ENCODE measurements at regions not wholly inside any gene's neighbourhood (a gene's known extent, or its start where the extent isn't known, plus 50 kb on each side); places are given as distances from the start of the nearest gene placed in this dataset.

DNA sequence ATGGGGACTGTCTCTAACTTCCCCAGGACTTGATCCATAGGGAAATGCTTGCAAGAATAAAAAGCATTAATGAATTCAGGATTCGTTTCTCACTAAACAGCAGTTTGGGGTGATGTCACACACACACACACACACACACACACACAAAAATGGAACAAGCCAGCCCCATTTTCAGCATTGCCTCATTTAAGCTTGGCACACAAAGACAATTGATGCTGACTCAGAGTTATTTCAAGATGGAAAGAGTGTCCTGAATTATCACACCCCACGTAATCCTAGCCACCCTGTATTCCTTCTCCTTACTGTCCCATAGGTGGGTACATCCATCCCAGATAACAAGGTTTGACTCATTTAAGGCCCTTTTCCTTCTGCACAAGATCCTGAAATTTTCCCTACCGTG is 345.1 kb upstream of the HS3ST1 start:
- no peak for DNase-seq (ENCODE audit: low read depth in 3 of 3)

DNA sequence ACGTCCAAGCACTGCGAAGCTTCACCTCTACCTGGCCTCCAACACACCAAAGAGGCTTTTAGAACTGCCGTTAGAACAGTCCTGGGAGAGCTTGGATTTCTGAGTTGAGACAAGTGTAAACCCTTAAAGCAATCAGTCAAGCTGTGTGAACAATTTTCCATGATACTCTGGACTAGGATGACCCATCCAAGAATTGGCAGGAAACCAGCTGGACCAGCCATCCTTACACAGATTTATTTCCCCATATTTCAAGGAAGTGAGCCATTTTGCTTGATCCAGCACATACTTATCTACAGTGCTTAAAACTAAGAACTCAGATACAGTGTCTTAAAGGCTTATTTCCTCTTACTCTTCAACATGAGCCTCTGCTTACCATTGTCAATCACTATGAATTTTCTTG is 340.7 kb upstream of the HS3ST1 start:
- DNase-seq (ENCODE audit: low read depth in 3 of 3) = no peak

DNA sequence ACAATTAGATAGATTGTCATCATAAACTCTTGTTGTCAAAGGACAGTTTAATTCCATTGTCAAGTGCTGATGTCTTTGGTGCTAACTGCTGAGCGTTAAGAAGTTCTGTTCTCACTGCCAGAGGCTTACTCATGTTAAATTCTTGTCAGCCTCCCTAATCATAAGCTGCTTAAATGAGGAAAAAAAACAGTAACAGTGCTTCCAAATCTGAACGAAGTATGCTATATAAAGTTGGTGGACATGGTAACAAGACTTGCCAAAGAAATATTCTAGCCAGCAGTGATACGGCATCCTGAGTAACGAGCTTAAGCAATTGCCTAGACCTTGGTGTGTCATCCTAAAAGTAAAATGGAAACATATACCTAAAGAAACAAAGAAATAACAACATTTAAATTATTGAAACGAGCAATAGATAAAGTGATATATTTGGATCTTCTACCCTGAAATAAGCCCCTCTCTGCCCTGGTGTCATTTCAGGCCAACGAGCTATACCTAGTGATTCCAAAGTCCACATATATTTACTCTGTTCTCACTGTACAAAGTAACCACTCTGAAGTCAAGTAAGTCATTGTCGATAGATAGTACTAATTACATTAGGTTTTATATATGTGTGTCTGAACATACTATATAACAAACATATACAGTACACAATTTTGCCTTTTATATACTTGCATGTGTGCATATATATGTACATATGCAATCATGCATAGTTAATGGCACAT is 339.7 kb upstream of the HS3ST1 start:
- DNase-seq (ENCODE audit: low read depth in 3 of 3) = no peak

DNA sequence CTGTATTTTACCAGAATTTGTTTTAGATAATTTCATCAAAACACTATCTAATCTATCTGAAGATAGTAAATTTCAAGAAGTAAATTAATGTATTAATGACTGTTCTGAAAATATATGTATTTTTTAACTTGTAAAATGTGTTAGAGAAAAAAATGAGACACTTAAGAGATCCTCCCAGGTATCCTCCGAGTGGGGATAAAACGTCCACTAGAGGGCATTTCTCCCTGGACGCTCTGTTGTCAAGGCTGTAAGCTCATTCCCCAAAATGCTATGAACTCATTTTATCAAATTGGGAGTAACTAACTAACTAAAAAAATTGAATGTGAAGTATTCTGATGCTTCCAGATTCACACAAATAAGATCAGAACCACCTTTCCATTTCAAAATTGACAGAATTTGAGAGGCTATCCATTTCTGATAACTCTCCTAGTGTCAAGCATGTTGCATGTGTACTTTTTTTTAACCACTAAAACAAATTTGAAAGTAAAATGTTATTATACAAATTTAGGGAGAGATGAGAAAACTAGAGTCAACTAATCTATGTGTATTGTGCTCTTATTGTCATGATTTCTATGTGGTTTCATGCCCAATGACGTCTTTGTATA is 337.3 kb upstream of the HS3ST1 start:
- no peak for DNase-seq (ENCODE audit: low read depth in 3 of 3)

DNA sequence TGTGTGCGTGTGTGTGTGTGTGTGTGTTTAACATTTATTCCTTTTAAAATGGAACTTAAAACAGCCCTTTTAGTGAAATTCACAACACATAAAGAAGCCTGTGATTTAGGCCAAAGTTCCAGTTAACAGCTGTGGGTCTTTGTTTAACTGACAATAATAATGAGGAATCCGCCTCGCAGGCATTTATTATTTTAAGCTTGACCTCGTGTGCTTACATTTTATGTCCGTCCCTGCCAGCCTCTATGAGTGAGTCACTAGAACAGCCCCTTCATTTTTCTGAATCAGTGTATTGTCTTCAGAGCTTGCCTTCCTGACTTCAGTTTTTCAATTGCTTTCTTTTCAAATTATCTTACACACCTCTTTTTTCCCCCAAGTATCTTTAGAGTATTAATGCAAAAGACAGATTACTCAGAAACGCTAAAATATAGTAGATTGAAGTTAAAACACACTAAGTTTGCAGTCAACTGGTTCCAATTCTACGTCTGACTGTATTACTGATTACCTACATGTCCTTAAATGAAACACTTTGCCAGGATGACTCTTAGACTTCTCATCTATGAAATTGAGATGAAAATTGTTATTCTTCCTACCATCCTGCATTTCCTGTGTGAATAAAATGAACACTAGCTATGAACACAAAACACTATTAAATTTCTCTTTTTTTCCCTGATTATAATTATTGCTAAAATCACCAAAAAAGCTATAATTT is 319.6 kb upstream of the HS3ST1 start:
- no peak for DNase-seq (ENCODE audit: low read depth in 3 of 3)

DNA sequence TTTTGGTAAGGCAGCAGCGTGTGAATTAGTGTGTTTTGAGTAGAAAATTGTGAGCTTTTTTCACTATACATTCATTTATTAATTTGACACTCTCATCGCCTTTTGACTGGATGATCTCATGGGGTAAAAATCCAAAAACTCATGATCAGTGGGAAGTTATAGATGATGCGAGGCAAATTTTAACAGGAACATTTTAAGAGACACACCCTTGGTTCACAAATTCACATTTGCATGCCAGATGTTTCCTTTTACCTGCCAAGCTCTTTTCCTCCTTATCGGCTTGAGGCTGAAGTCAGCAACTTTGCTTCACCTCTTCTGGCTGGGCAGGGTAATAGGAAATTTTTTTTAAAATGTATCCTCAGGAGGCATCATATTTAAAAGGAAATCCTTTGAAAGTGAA is 318.0 kb upstream of the HS3ST1 start:
- no peak for DNase-seq (ENCODE audit: low read depth in 3 of 3)

DNA sequence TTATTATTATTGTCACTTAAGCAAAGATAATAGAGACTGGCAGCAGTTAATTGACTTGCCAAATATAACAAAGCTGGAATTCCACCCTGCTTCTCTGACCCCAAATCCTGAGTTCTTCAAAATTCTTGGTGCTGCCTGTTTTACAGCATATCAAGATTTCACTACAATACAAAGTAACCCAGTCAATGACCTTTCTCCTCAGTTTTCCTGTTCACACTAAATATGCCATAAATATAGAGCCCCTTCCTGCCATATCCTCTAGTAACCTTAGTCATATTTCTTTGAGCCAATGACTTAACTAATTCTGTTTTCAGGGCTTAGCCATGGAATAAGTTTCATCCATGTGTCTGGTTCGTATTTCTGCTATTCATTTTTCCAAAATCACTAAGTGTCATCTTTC is 315.3 kb upstream of the HS3ST1 start:
- DNase-seq (ENCODE audit: low read depth in 3 of 3) = no peak

DNA sequence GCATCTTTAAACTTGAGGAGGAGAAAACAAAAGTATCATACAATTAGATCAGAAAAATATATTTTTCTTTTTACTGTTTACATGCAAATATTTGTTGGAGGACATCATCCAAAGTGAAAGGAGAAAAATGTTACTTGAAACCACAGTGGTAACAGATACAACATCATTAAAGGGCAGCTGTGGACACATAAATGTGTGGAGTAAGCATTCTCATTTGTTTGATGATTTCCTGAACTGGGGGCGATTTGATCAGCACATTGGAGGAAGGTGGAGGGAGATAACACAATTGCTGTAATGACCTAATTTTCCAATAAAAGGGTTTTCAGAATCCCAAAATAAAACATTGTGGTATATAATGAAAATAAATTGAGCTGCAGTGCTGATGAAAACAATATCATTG is 314.5 kb upstream of the HS3ST1 start:
- no peak for DNase-seq (ENCODE audit: low read depth in 3 of 3)

DNA sequence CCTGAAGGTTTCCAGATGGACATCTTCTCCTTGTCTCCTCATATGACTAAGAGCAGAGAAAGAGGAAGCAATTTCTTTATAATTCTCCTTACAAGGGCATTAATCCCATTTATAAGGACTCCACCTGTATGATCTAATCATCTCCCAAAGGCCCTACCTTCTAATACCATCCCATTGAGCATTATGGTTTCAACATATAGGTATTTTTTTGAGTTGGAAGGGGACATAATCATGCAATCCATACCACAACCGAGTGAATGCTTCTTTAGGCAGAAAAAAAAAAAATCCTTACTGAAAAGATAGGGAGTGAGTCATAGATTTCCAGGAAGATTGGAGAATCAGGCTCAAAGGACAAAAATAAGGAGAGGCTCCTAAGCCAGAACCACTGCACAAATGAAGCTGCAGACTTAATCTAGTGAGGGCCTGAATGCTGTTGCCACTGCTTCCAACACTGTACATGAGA is 312.5 kb upstream of the HS3ST1 start:
- no peak for DNase-seq (ENCODE audit: low read depth in 3 of 3)

DNA sequence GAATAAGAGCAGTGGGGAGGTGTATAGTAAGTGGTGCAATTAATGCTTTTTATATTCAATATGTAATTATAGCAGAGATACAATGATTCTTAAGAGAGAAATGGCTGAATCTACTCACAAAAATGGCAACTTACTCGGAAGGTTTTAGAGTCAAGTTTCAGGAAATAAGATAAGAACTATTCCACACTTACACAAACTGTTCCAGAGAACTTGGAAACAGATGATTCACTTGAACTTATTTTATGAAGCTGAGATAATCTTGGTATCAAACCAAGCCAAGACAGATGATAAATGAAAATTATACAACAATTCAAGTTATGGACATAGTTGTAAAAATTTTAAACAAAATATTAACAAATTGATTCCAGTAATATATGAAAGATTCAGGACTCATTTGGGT is 311.3 kb upstream of the HS3ST1 start:
- DNase-seq (ENCODE audit: low read depth in 3 of 3) = no peak

DNA sequence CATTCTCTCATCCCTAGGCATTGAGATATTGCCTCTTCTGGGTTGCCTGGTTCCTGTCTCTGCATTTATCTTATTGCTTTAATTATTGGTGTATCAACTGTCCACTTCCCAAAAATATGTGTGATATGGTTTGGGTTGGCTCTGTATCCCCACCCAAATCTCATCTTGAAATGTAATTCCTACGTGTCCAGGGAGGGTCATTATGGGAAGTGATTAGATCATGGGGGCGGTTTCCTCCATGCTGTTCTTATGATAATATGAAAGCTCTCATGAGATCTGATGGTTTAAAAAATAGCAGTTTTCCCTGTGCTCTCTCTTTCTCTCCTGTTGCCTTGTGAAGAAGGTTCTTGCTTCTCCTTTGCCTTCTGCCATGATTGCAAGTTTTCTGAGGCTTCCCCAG is 308.3 kb upstream of the HS3ST1 start:
- DNase-seq (ENCODE audit: low read depth in 3 of 3) = no peak

DNA sequence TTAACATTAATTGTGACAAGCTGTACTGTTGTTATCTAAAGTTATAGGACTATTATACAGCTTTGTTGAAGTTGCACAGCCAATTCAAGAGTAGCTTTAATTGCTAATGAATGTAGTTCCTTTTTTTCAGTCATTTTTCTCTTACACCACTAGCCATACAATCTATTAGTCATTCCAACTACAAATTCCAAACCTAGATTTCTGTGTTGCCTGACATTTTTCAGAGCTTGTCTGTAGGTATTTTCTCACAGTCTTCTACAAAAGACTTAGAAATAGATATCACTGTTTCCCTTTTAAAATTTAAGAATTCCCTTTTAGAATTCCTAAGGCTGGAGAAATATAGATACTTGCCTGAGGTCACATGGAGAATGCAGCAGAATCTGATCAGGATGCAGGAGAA is 307.0 kb upstream of the HS3ST1 start:
- no peak for DNase-seq (ENCODE audit: low read depth in 3 of 3)

DNA sequence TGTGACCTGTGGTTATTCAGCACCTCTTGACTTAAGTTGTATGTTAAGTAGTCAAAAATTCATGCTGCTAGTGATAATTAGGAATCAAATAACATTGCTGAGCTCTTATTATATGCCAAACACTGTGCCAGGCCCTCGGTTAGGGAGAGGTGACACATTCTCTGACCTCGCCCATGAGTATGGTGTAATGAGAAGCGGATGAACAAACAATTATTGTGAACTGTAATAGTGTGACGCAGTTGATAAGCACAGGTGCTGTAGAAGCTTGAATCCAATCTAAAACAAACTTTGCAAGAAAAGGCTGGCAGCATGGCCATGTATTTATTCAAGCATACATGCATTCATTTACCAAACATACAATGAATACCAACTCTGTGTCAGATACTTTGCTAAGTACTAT is 303.5 kb upstream of the HS3ST1 start:
- DNase-seq (ENCODE audit: low read depth in 3 of 3) = no peak

DNA sequence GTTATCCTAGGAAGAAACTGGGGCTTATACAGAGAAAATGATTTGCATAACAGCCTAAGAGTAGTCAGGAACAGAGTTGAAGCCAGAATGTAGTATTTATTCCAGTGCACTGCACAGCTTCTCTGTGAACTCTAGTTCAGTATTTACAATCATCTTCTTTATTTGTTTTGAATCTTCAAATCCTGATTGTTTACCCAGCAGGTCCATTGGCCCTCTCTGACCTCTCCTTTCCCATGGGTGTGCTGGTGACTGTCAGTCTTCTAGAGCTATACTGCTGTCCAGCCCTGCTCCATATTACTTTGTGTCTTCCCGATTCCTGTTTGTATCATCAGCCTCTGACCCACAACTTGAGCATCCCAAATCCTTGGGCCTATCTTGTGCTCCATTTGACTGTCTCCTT is 301.9 kb upstream of the HS3ST1 start:
- DNase-seq (ENCODE audit: low read depth in 3 of 3) = no peak

DNA sequence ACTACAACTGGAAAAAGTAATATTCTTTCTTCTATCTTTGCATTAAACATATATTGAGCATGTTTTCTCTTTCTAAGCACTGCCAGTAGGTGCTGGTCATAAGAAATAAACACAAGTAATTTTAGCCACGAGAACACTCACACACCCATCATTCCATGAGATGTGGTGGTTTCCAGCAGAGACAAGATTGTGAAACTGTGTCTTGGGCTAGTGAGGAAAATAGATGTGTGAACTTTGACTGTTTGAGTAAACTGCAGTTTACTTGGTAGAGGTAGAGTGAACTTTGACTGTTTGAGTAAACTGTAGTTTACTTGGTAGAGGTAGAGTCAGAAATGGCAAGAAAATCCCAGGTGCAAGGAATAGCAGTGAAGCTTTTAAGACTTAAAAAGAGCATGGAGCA is 300.9 kb upstream of the HS3ST1 start:
- no peak for DNase-seq (ENCODE audit: low read depth in 3 of 3)

DNA sequence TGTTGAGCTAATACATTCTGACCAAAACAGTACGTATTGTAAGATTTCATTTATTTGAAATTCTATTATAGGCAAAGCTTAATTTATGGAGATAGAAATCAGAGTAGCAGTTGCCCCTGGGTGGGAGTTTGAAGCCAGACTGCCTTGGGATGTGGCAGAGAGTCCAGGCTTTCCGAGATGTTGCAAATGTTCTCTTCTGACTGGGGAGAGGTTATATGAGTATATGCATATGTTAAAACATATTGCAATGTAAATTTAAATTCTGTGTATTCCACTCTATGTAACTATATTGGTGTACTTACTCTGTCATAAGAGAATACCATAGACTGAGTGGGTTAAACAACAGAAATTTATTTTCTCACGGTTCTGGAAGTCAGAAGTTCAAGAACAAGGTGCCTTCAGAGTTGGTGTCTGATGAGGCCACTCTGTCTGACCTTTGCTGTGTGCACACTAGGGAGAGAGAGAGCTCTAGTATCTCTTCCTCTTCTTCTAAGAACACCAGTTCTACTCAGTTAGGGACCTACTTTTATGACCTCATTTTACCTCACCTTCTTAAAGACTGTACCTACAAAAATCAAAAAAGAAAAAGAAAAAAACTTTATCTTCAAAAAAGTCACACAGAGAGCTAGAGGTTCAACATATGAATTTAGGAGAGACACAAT is 299.3 kb upstream of the HS3ST1 start:
- no peak for DNase-seq (ENCODE audit: low read depth in 3 of 3)

DNA sequence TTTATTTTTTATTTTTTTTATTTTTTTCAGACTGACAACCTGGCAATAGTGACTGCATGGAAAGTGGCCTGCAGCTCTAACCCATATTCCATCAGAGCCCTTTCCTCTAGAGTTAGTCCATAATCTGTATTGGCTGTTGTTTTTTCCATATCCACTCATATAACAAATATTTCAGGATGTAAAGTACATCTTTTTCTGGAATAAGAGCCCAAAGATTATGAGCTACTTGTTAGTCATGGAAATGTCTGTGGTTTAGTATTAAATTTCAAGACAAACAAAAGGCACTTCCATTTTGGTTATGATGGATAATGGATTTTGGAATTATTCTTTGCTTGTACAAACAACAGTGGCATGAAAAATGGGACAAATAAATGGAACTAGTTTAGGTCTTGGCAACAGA is 296.0 kb upstream of the HS3ST1 start:
- DNase-seq (ENCODE audit: low read depth in 3 of 3) = no peak

DNA sequence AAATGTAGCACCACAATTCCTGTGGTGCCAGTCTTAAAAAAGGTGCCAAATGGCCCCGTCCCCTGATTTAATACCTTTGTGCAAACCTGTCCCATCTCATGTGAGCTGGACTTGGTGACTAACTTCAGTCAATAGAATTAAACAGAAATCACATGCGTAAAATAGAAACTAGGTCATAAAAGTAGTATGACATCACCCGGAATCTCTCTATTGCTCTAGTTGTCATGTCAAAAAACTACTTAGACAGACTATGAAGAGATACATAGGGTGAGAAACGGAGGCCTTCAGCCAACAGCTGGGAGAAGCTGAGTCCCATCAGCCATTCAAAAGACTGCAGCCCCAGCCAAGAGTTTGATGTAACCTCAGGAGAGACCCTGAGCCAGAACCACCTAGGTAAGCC is 293.5 kb upstream of the HS3ST1 start:
- no peak for DNase-seq (ENCODE audit: low read depth in 3 of 3)

DNA sequence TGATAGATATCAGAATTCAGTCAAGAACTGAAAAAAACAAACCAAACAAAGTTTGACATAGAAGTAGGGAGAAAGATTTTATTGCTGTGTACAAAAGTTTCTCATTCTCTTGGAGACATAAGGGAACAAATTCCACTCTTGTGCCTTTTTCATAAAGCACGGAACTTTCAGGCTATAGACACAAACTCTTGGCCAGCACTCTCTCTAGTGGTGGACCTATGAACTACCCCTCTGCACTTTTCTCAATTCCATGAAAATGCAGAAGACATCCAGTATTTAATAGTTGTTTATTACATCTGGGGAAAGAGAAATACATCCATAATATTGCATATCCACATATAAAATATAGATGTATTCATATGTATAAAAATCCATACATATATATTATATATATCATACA is 291.6 kb upstream of the HS3ST1 start:
- no peak for DNase-seq (ENCODE audit: low read depth in 3 of 3)

DNA sequence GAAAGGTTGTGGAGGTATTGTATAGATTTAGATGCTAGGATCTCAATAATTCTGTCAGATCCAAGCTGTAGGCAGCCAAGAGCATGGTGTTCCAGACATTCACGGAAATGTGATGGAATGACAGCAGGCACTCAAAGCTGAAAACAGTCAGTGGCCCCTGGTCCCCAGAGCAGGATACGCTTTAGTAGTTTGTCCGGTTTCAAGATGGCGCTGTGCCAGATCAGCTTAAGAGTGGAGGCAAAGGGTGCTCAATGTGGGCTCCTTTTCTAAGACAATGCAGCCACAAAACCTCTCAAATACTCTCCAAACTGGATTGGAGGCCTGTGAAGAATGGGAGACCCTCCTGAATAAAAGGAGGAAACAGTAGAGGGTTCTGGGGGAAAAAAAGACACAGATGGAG is 291.2 kb upstream of the HS3ST1 start:
- DNase-seq (ENCODE audit: low read depth in 3 of 3) = no peak

DNA sequence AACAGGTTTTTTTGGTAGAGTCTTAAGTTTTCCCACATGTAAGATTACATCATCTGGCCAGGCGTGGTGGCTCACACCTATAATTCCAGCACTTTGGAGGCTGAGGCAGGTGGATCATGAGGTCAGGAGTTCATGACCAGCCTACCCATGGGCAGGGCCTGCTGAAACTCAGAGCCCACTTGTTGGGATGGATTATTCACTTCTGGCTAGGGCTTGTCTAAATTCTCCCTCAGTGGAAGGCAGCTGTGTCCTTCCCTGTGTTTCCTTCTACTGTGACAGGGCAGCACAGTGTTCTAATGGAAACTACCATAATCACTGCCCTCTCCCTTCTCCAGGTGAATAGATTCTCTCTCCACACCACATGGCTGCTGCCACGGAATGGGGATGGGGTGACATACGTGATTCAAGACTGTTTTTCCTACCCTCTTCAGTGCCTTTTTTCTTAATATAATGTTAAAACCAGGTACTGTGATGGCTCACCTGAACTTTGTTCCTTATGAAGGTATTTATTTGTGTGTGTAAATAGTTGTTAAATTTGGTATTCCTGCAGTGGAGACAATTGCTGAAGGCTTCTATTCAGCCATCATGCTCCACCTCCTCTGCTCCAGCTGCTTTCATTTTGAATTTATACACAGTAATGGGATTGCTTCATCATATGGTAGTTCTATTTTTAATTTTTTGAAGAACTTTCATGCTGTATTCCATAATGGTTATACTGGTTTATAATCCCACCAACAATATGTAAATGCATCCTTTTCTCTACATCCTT is 287.2 kb upstream of the HS3ST1 start:
- DNase-seq (ENCODE audit: low read depth in 3 of 3) = no peak

Data from stimulated activated CD4-positive, alpha-beta T cell treated with anti-CD3 and anti-CD28 coated beads, TNF-alpha, amount 100 ng/mL, for 48 hours (primary cell).